GM18951 (cell line): ENCODE measurements at regions not wholly inside any gene's neighbourhood (a gene's known extent, or its start where the extent isn't known, plus 50 kb on each side); places are given as distances from the start of the nearest gene placed in this dataset.

ENCODE experiments used
- POLR2A ChIP-seq: IDR thresholded peaks from 4 replicates; pipeline ENCODE4 v1.6.1; 2011; ENCODE audit warnings: mild to moderate bottlenecking; ENCODE audit not compliant: insufficient read length, insufficient read depth; ENCODE audit errors: extremely low read depth
- in situ Hi-C: fragments of 300-500 bp; cut with MboI; formaldehyde crosslinking; loops from one replicate; pipeline ENCODE4 v1.12.0; 2022; ENCODE audit warnings: low sequenced_read_pairs, mixed read lengths, inconsistent platforms; ENCODE audit not compliant: unreplicated experiment

DNA sequence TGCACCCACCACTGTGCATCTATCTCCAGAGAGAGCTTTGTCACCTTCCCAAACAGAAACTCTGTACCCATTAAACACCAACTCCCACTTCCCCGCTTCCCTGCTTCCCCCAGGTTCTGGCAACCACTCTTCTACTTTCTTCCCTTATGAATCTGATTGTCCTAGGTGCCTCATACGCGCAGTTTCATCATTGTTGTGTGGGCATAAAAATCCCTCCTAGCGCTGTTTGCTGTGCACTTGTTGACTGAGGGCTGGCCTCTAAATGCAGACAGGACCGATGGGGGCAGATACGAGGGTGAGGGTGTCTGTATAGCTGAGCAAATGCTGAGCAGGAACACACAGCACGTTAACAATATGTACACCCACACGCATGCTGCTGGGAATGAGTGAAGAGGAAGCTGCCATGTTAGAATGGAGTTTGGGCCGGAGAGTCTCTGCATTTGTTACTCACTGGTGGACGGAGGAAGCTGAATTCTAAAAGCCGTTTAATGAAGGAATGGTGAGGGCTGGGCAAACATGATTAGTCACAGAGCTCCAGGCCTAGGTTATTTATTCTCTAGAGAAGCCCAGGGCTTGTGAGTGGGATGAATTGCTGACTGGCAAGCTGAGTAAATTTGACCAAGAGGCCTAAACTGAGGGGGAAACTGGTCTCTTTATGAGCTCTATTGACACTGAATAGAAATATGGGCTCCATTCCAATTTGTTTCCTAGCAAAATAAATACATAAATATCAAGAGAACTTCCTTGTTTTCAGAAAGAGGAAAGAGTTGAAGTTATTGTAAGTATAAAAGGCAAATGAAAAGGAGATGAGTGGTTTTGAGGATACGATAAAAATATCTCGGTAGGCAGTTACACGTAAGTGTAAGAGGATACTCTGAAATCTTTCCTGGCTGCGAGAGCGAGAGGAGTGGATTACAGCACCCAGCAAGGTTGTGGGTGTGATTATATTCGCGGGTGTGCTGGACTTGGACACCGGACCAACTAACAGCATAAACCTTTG, 95.9 kb upstream of the RPS6KA3 start:
- no peak for TF ChIP-seq POLR2A

DNA sequence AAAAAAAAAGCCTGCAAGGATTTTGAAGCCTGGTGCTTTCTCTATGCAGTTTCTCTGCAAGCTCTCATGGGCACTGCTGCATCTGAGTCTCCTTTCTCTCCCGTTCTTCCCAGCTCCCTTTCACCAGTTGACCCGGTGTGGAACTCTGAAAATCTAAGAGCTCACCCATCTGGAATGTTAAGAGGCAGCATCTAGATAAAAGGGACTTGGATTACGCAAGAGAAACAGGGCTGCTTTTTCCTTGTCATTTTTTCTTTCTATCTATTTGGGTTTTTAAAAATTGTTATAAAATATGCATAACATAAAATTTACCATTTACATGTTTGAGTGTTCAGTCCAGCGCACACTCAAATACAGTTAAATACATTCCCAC, 95.2 kb upstream of the RPS6KA3 start:
- in situ Hi-C loops = no loop called here
- TF ChIP-seq POLR2A = no peak

More for the DNA sequence above, 95.9 kb upstream of the RPS6KA3 start:
- in situ Hi-C loops = no loop called here

DNA sequence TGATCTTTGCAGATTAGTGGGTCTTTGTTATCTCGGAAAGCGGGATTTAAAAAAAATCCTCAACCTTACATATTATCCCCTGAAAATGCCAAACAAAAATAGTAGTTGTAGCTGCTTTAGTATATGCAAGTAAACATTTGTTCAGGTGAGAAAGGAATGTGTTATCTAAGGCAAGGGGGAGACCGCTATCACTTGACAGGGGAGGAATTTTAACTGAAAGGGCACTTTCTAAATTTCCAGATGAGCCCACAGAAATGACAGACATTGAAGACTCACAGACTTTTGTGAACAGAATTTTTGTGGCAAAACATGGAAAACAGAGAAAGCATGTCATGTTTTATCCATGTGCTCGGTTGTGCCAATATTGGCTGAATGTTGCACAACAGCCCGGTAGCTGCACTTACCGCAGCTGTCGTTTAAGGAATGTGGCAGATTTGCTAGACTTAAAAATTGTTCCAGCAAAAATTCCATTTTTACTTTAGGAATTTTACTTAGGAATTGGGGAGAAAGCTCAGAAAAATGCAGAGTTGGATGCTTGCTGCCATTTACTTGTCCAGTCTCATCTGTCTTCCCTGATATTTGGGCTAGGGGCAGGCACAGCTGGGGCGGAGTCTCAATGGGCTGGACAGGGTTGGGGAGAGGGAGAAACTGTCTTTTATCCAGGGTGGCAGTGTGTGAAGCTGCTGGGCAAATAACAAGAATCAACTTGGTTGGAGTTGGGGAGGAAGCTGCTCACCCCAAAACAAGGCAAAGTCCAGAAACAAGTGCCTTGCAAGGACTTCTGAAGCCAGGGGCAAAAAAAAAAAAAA, 94.6 kb upstream of the RPS6KA3 start:
- TF ChIP-seq POLR2A = no peak
- in situ Hi-C loops = no loop called here

DNA sequence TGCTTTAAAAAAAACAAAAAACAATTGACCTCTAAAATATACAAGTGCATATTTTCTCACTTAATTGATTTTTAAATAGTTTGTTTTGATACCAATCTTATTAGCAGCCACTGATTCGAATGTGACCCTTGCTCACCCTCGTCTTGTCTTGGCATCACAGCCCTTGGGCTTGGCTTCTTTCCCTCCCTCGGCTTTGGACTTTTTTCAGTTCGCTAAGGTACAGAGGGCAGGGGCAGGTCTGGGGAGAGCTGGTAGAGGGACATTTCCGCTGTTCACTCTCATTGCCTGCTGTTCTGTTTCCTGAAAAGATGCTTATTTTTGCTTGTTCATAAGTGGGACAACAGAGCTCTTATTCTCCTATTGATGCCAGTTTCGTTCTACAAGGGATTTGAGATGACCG, 88.5 kb upstream of the RPS6KA3 start:
- in situ Hi-C loops = no loop called here
- no peak for TF ChIP-seq POLR2A

DNA sequence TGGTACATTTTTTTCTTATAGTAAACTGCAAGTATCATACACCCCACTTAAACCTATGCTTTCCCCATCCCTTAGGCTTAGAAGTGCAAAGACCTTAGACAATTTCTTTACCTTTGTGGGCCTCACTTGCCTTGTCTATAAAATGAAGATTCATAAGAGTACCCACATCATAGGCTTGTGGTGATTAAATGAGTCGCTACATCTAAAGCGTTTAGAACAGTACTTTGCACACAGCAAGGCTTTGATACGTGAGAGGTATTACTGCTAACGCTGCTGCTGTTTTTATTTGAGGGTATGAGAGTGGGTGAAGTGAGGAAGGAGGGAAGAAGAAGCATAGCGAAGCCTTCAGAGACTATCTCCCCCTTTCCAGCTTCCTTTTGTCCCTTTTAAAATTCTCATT, 87.8 kb upstream of the RPS6KA3 start:
- in situ Hi-C loops = no loop called here
- TF ChIP-seq POLR2A = no peak

DNA sequence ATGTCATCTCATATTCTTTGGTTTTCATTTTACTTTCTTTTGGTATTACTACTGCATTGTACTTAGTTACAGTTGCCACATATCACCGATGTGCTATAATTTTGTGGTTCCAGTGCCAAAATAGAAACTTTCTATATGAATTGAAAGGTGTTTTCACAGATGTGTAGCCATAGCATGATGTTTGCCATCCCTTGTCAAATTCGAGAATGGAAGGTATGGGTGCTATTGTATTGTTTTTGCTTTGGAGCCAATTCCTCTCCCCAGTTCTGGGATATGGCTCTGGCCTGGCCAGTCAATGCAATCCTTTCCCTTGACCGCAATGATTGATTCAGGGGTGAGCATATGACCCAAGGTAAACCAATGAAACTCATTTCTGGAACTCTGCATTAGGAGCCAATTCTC, 86.2 kb upstream of the RPS6KA3 start:
- TF ChIP-seq POLR2A = no peak
- in situ Hi-C loops = no loop called here

DNA sequence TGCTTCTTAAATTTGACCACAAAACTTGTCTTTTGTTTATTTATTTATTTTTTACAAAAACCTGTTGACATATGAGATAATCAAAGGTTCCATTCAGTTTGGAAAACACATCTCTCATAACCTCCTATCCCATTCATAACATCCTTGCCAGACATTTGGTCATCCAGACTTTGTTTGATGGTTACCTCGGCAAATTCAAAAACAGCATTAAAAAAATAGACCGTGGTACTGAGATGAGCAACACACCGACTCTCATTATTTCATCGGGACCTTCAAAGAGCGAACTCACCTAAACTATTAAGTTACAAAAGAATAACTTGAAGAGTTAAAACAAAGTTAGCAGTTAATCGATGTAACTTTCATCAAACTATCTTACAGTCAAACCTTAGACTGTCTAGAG, 85.8 kb upstream of the RPS6KA3 start:
- in situ Hi-C loops = no loop called here

DNA sequence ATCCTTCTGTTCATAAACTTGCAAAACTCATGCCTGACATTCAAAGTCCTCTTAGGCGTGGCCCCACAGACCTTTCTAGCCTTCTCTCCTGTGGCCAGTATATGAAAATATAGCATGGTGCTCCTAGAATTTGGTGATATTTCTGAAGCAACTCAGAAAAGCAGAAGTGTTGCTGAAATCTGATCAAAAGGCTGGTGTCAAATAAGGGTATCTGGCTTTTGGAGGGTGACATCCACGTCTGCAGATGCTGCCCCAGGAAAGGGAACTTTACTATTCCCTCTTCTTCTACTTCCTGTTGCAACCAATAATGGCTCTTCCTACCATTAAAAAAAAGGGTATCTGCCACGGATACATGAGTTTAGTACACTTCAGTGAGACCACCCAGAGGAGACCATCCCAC, 83.9 kb upstream of the RPS6KA3 start:
- in situ Hi-C loops = no loop called here
- no peak for TF ChIP-seq POLR2A

More for the DNA sequence above, 85.8 kb upstream of the RPS6KA3 start:
- no peak for TF ChIP-seq POLR2A

DNA sequence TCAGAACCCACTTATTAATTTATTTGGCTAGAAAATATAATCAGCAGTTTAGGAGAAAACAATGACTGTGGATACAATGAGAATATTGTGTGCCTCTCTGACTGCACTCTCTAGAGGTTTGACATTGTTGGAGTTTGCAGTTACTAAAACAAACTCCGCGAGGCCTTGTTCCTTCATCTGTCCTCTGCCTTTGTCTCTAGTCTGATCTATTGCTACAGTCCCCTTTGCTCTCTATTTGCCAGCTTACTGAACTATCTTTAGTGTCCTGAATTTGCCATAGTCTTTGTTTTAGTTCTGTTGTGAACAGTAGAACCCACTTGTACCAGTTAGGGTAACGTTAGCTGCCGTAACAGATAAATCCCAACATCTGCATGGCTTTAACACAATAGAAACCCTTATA, 81.4 kb upstream of the RPS6KA3 start:
- in situ Hi-C loops = loop anchor here (25.0 kb wide), 1 partner anchor 436 kb away; no protein-coding TSS in a partner anchor
- TF ChIP-seq POLR2A = no peak

DNA sequence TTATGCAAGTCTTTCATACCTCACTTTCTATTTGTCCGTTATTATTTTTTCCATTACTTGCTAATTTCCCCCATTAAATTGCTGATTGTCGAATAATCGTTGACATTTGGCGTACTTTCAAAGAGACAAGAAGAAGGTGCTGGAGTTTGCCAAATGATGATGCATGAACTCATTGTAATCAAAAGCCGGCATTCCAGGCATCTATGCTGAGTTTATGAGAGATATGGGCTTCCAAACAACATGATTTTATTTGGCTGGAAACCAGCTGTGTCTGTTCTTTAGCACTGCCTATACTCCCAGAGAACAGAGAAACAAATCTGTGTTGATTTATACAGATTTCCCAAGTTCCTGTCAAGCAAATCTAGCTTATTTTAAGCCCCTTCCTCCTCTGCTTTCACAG, 80.8 kb upstream of the RPS6KA3 start:
- in situ Hi-C loops = loop anchor here (25.0 kb wide), 1 partner anchor 435 kb away; no protein-coding TSS in a partner anchor
- no peak for TF ChIP-seq POLR2A

DNA sequence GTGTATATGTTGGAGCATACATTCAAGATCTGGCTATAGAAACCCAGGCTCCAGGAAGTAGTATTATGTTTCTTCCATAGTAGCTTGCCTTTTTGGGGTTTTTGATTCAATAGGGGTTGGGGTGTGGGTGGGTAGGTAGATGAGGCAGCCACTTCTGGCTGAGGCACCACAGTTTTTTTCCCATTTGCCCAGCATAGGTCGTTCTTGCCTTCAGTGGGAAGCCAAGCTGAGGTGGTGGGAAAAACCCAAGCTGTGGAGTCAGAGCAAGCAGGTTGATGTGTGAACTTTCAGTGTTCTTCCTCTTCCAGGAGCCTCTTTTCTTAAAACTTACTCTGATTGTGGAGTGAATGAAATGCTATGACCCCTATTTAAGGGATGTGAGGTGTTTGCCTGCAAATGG, 67.0 kb upstream of the RPS6KA3 start:
- no peak for TF ChIP-seq POLR2A
- in situ Hi-C loops = loop anchor here (25.0 kb wide), 1 partner anchor 421 kb away; no protein-coding TSS in a partner anchor

DNA sequence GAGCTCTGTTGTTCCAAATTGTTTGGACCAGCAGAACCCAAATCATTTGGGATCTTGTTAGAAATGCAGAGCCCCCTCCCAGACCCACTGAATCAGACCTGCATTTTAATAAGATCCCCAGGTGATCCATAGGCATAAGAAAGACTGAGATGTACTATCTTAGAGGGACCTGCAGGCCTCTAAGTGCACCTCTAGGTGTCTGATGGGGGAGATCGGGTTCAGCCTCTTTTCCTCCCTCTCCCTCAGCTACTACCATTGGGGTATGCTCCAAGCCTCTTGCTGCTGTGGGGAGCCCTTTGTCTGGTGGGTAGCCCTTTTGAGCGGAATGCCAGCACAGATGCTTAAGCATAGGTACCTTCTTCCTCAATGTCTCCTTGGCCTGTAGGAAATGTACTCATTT, 63.8 kb upstream of the RPS6KA3 start:
- in situ Hi-C loops = loop anchor here (25.0 kb wide), 1 partner anchor 418 kb away; no protein-coding TSS in a partner anchor
- no peak for TF ChIP-seq POLR2A

DNA sequence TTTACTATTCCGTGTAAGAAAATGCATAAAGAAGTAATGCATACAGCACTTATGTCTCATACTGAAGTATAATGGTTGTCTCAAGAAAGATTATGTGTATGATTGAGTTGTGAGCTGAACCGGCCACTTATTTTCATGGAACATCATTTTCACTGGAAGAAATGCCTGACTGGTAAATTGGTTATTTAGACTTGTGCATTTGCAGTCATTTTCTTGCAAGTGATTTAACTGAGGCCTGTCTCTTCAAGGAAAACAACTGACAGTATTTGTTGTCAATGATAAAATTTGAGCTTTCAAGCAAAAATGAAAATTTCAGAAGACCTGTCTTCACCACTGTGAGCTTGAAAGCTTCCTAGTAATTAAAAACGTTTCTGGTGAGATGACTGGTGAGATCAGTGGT, 62.7 kb upstream of the RPS6KA3 start:
- in situ Hi-C loops = loop anchor here (25.0 kb wide), 1 partner anchor 417 kb away; no protein-coding TSS in a partner anchor
- TF ChIP-seq POLR2A = no peak

DNA sequence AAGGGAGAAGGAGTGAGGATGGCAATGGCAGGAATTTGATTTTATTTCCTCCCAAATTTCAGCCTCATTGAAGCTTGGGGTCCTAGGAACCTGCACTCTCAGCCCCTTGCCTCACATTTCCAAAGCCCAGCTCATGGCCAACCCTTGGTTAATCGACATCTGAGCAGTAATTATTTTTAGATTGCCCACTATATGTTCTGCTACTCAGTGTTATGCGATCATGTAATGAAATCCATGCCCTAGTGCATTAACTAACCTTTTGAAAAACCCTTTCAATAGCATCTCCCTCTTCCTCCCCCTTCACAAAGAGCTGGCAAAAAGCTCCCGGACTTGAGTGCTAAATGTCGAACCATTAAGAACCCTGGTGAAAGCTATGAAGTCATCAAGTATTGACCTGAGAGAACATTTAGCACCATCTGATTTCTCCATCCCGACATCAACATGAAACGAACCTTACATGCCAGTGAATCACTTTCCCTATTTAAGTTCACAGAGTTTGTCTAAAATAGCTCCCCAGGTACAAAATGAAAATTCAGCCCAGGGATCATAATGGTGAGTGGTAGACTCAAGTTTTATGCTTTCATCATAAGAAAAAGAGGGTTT, 59.2 kb upstream of the RPS6KA3 start:
- TF ChIP-seq POLR2A = no peak
- in situ Hi-C loops = loop anchor here (25.0 kb wide), 1 partner anchor 414 kb away; no protein-coding TSS in a partner anchor
